ENCODE measurements at regions not wholly inside any gene's neighbourhood (a gene's known extent, or its start where the extent isn't known, plus 50 kb on each side); places are given as distances from the start of the nearest gene placed in this dataset.

- Histone ChIP-seq H3K14ac (ENCODE audit: insufficient read length) (no peak overlapping the region), H3K79me1 (ENCODE audit: low read depth, low read length) (no peaks in the 10 kb centered on the region), H2BK15ac (ENCODE audit: low read length) (no peak overlapping the region), H3K9me3 (ENCODE audit: insufficient read depth in 2 of 2, low read depth in 1 of 2, low read length in 1 of 2) (no peaks in the 10 kb centered on the region), H4K5ac (ENCODE audit: insufficient read length, low read depth, low read length) (no peak overlapping the region), H2BK5ac (ENCODE audit: low read depth, low read length) (no peak overlapping the region), H4K20me1 (replicated peaks in 1 of 2; ENCODE audit: control insufficient read depth in 1 of 2, insufficient read depth in 2 of 2, low read length in 2 of 2) (no peaks in the 10 kb centered on the region), H4K8ac (ENCODE audit: extremely low read depth, insufficient read depth, low read length) (no peak overlapping the region), H2BK120ac (replicated peaks; ENCODE audit: low read depth, low read length) (no peak overlapping the region), H3K9ac (replicated peaks in 1 of 4; ENCODE audit: extremely low read depth in 1 of 4, low read depth in 3 of 4, low read length in 3 of 4) (no peak overlapping the region), H3K79me2 (ENCODE audit: control insufficient read depth in 1 of 2, insufficient read depth in 2 of 2, low read length in 2 of 2) (no peaks in the 10 kb centered on the region; a peak in 1 of 4 replicates), H4K91ac (replicated peaks; ENCODE audit: insufficient read length, low read length) (no peak overlapping the region), H3K23ac (ENCODE audit: insufficient read length) (no peak overlapping the region), H2AFZ (ENCODE audit: low read length) (no peak overlapping the region), H3K18ac (ENCODE audit: extremely low read depth, low read length) (no peak overlapping the region), H3K27me3 (replicated peaks in 1 of 4; ENCODE audit: control insufficient read depth in 3 of 4, extremely low read depth in 1 of 4, insufficient read depth in 3 of 4, low read length in 3 of 4) (no peaks in the 10 kb centered on the region; a peak in 1 of 7 replicates), H3K4me3 (ENCODE audit: extremely low read depth in 1 of 4, insufficient read depth in 2 of 4, low read depth in 3 of 4, low read length in 4 of 4) (no peak overlapping the region), H3K56ac (replicated peaks; ENCODE audit: insufficient read length, low read depth, low read length) (no peak overlapping the region), H2AK5ac (ENCODE audit: low read depth, low read length) (no peak overlapping the region), H3K27ac (ENCODE audit: low read depth, low read length) (no peak overlapping the region), H2BK12ac (ENCODE audit: low read depth, low read length) (no peak overlapping the region), H3K36me3 (ENCODE audit: control insufficient read depth in 2 of 4, insufficient read depth in 4 of 4, low read length in 3 of 4) (no peaks in the 10 kb centered on the region), H3K23me2 (ENCODE audit: low read depth, low read length) (peaks cover 1% of the 10 kb centered on the region; the same call in 1 of the 2 replicates), H2BK20ac (ENCODE audit: low read length) (no peak overlapping the region), H3K4ac (replicated peaks; ENCODE audit: insufficient read length, low read depth, low read length) (no peak overlapping the region), H3K4me2 (ENCODE audit: insufficient read depth in 1 of 2, low read depth in 2 of 2, low read length in 2 of 2) (no peak overlapping the region), H3K4me1 (replicated peaks in 1 of 4; ENCODE audit: control insufficient read depth in 3 of 4, insufficient read depth in 4 of 4, low read length in 3 of 4) (0 out of 7 replicates have a peak, but pooled peaks cover 0 to 3% (median 0%) of the 10 kb centered on the region in 4 experiments)
- DNase-seq (ENCODE audit: low read depth in 1 of 2, low spot score in 2 of 2) = no peak
- FAIRE-seq = no peak
- TF ChIP-seq CHD2 (IDR thresholded peaks at IDR 0.05; ENCODE audit: low read length) = no peak
- WGBS, 2 experiments (ENCODE audit: extremely low coverage in 1 of 2, insufficient coverage in 1 of 2, insufficient read length in 1 of 2, insufficient replicate concordance in 2 of 2, low coverage in 1 of 2, low lambda C conversion rate in 2 of 2, missing lambda C conversion rate in 1 of 2) = 87% methylated on average over 2 of the region's 2 CpGs; no CpG with 5 or more reads in 1 of the 2 experiments
- POLR2A ChIA-PET (ENCODE audit: partially characterized antibody) = no interaction called here
- CTCF ChIA-PET (ENCODE audit: partially characterized antibody) = interaction anchor here (0.7 to 2.8 kb wide), 4 partner anchors 9 to 105 kb away, joined by 4 to 8 read pairs (median 6); no protein-coding TSS in a partner anchor
Observed at GRCh38 chr17:6330936-6331335, 104.0 kb downstream of the AIPL1 start.

Data from H1 (cell line).